UCSD-AML1 (cell line): ENCODE measurements at regions not wholly inside any gene's neighbourhood (a gene's known extent, or its start where the extent isn't known, plus 50 kb on each side); places are given as distances from the start of the nearest gene placed in this dataset.
"Not testable (repeated sequence)": the region's sequence is repeated elsewhere in the genome, so short reads cannot be mapped to it uniquely, and the experiment has no call there.

ENCODE experiments used
- DNase-seq: peaks from one replicate; lab custom pipeline; 2025; ENCODE audit not compliant: unreplicated experiment; lab: John Stamatoyannopoulos, UW

DNA sequence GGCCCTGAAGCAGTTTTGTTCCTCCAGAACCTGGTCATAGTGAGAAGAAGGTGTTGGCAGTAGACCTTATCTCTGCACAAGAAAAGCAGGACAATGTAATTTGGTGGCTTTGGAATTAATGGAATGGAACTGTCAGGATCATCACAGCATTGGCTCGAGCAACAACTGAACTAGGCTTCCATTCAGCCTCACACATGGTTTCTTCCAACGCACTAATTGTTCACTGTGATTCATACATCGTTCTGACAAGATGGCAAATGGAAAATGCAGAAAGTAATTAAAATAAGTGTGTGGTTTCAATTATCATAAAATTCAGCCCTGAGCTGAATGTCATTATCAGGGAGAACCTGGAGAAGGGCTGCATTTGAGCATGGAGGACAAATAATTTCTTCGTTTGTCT is 80.6 kb downstream of the MFSD1 start:
- no peak for DNase-seq

DNA sequence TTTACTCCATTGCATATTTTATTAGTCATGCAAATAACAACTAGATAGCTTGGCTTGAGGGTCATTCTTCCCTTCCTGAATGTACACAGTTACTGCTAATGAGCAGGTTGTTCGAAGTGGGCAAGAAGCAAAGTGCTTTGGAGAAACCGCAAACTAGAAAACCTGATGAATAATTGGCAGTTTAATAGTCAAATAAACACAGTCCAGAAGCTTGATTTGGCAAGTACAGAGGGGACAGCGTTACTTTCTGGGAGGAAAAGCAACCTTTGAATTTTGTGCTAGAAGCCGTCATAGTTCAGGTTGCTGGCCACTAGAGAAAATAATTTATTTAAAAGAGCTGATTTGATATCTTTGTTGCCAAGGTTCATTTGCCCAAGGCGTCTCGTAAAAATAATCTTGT is 94.9 kb downstream of the MFSD1 start:
- DNase-seq: no peak

- no peak for DNase-seq
These were observed 104.9 kb downstream of the MFSD1 start for GRCh38 chr3:158906749-158907148.

DNA sequence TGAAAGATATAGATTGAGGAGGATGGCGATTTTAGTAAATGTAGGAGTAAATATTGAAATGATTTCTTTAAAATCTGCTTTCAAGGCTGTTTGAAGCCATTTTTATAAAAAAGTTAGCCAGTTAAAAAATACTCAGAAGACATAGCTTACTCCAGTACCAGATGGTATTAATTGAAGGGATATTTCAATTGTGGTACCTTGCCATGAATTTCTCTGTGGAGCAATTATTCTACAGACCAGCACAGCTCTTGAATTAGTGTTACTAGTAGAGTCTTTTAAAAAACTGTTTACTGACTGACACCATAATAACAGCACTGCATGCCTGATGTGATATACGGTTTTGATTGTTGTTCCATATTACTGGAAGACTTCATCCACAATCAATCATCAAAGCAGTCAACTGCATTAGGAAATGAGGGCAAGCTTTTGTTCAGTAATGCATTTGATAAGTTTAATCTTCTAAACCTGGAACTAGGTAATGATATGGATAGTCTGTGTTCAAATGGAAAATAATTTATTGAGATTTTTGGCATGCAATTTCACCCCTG is 106.4 kb downstream of the MFSD1 start:
- no peak for DNase-seq

- DNase-seq: no peak
These were observed 108.0 kb downstream of the MFSD1 start for GRCh38 chr3:158909870-158910269.

DNA sequence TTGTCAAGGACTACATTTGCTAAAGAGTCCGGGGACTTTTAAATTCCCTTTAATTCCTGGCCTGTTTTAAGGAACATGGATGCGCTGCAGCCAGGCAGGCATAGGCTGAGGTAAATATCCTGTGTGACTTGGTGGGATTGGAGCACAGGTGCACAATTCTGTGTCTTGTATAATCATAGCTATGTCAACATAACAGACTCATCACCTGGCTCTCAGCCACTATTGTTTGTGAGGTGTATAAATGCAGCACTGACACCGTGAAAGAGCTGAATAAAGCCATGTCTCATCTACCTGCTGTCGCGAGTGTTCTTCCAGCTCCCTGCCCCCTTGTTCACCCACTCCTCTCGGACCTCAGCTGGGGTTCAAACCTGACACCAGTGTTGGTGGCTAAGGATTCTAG is 109.7 kb downstream of the MFSD1 start:
- DNase-seq: no peak

DNA sequence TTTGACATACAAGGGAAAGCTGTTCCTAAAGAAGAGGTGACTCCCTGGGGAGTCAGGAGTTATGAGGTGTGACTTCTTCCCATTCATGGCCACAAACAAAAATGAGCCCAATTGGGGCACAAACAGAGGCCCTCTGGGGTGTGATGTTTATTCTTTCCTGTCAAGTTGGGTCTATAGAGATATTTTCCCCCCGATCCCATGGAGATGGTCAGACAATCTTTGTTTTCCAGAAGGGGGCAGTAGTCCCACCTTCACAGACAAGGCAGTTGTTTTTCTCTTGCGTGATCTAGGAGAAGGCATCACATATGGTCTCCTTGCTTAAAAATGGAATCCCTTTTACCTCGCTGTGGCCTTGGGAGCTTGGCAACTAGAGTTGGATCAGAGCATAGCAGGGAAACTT is 110.3 kb downstream of the MFSD1 start:
- no peak for DNase-seq

GRCh38 chr3:158912621-158913020 is 110.8 kb downstream of the MFSD1 start:
- DNase-seq: no peak

DNA sequence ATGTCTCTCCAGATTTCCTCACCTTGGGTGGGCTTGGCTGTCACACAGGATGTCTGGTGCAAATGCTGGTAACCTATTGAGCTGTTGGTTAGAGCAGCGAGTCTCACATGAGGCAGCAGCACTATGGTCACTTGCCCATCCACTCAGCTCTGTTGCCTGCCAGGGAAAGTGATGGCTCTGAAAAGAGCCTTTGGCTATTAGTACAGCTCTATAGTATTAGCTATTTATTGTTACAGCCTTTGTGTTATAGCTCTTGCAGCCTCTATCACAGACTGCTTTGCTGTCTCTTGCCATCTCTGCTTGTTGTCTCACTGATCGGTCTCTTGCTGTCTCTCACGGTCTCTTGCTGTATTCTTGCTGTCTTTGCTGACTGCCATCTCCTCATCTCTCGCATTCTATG is 114.3 kb downstream of the MFSD1 start:
- DNase-seq: no peak

DNA sequence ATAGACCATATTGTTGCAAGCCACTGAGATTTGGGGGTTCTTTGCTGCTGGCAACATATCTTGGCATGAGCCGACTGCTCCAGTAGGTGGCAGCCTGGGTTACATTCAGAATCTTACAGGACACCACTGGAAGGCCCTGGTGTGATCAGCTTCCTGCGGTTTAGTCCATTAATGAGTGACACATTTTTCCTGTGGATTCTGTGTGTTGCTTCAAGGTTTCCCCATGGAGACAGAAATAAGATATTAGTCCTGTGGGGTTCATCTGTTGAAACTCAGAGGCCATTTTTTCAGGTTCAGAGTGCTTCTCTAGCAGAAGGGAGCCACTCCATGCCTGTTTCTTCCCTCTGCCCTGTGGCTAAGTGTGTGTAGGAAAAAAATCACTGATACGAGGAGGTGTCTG is 116.2 kb downstream of the MFSD1 start:
- peak; percentile 17 for DNase-seq

GRCh38 chr3:158918451-158918850 is 116.6 kb downstream of the MFSD1 start:
- DNase-seq: no peak

DNA sequence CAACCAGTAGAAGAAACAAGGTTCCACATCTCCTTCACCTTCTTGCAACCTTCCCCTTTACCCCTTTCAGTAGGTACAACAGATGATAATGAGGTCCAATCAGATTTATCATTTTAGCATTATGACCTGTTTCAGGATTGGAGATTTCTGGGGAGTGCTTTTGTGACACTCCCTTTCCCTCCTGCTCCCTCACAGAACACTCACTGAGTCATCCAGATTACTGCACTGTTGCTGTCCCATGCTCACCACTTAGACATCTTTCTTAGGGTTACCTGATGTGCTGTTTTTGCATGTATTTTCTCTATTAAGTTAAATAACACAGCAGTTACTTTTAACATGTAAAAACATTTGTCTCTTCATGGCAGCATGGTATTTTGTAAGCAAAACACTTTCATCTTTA is 118.5 kb downstream of the MFSD1 start:
- no peak for DNase-seq

- no peak for DNase-seq
These were observed 123.2 kb downstream of the MFSD1 start for GRCh38 chr3:158925021-158925420.

DNA sequence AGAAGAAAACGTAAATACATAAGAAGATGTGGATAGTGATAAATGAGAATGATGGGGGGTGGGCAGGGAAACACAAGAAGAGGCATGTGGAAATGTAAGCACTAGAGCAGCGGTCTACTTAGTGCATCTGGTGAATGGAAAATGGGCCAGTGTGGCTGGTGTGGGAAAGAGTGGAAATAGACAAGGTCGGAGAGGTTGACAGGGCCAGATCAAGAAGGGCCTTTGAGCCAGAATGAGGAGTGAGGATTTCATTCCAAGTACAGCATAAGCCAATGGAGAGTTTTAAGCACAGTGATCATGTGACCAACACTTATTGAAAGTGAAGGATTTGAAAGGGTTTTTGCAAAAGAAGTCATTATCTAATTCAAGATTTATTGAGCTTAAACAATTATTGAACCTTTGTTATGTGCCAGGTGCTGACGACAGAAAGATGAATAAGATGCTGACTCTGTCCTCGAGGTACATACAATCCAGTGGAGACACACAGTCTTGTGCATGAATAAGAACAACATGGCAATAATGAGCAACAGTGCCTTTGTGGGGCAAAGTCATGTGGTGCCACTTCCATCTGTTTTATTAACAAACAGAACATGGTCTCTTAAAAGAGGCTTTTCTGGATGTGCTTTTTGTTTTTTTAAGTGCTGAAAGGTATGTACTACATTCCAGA is 124.1 kb downstream of the MFSD1 start:
- DNase-seq: no peak

GRCh38 chr3:158935846-158936245 is 134.0 kb downstream of the MFSD1 start:
- no peak for DNase-seq

DNA sequence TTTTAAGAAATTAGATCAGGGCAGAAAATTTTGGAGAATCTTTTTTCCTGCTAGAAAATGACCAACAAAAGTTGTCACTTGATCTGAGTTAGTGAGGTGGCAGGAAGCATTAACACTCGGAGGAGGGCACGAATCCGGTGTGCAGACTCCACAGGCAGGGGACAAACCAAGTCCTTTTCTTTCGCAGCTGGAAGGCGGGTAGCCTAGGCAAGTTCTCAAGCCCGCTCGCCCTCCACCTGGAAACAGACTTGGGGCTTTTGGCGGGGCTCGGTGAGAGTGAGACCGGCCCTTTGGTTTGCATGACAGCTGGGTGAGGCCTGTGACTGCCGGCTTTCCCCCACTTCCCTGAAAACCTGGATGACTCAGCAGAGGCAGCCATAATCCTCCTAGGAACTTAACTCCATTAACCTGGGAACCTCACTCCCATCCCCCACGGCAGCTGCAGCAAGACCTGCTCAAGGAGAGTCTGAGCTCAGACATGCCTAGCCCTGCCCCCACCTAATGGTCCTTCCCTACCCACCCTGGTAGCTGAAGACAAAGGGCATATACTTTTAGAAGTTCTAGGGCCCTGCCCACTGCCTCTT is 134.8 kb downstream of the MFSD1 start:
- DNase-seq: no peak

DNA sequence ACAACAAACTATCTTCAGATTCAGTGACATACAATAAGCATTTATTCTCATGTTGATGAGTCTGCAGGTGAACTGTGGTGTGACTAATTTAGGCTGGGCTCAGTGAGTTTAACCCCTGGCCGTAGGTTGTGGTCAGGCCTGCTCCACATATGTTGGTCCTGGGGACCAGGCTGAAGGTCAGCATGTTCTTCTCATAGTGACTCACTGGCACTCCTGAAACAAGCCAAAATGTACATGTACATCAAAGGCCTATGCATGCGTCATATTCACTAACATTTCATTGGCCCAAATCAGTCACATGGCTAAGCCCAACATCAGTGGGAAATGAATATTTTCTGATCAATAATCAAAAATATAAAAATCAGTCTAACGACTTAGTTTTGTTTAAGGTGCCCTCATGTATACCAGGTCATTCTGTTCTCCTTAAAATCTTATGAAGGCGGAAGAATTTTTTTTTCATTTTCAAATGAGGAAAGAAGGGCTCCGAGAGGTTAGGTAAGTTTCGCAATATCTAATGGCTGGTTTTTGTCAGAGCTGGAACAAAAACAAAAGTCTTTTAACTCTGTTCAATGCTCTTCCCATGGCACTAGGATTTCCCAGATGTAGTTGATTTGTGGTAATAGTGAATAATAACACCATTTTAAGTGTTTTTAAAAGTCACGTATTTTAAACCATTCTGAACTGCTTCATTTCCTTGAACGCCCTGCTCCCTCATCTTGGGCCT is 148.5 kb downstream of the MFSD1 start:
- no peak for DNase-seq

DNA sequence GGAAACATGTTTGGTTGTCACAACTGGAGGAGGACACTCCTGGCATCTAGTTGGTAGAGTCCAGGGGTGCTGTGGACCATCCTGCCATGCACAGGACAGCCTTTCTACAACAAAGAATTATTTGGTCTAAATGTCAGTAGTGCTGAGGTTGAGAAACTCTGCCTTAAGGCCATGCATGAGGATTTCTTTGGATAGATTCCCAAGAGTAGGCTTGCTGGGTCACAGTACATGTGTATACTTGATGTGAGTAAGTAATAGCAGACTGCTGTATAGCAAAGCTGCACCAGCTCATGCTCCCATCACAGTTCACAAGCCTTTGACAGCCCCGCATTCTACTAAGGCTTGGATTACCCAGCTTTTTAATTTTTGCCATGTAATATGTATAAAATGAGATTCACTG is 151.3 kb downstream of the MFSD1 start:
- no peak for DNase-seq

GRCh38 chr3:158954420-158954819 is 152.6 kb downstream of the MFSD1 start:
- DNase-seq: no peak

GRCh38 chr3:158957777-158958176 is 155.9 kb downstream of the MFSD1 start:
- DNase-seq: not testable (repeated sequence)

- no peak for DNase-seq
These were observed 157.0 kb downstream of the MFSD1 start for GRCh38 chr3:158958873-158959272.

GRCh38 chr3:158961471-158961870 is 159.6 kb downstream of the MFSD1 start:
- DNase-seq: no peak
